CD8-positive, alpha-beta memory T cell (primary cell): ENCODE measurements at regions not wholly inside any gene's neighbourhood (a gene's known extent, or its start where the extent isn't known, plus 50 kb on each side); places are given as distances from the start of the nearest gene placed in this dataset.
"Not testable (repeated sequence)": the region's sequence is repeated elsewhere in the genome, so short reads cannot be mapped to it uniquely, and the experiment has no call there.

ENCODE experiments used
- CTCF ChIA-PET: fragments of 350-600 bp; sonication (Branson Sonifier 250); formaldehyde crosslinking; loops from one replicate; lab custom pipeline; 2021; ENCODE audit warnings: antibody characterized with exemption; lab: Charles Lee
- POLR2A ChIA-PET: fragments of 350-600 bp; sonication (Branson Sonifier 250); formaldehyde crosslinking; loops from one replicate; lab custom pipeline; 2021; ENCODE audit warnings: antibody characterized with exemption; lab: Charles Lee
- DNase-seq, 5 donors: peaks; one replicate each; pipeline versions ENCODE4 v3.0.0 to v3.0.0-alpha.2; 2020 to 2022; ENCODE audit warnings: mixed read lengths in 1 of 5
- H3K27ac ChIP-seq: one replicate; pipeline ENCODE4 v1.7.0; 2013; ENCODE audit warnings: low read depth, mild to moderate bottlenecking, low read length, moderate library complexity
- H3K27me3 ChIP-seq: 2 replicates; pipeline ENCODE4 v1.7.0; 2013; ENCODE audit warnings: low read length, mild to moderate bottlenecking; ENCODE audit not compliant: insufficient read depth, poor library complexity, severe bottlenecking
- H3K36me3 ChIP-seq: 2 replicates; pipeline ENCODE4 v1.7.0; 2013; ENCODE audit warnings: mild to moderate bottlenecking, low read length, moderate library complexity; ENCODE audit not compliant: insufficient read depth
- H3K4me1 ChIP-seq: 2 replicates; pipeline ENCODE4 v1.7.0; 2013; ENCODE audit warnings: mild to moderate bottlenecking, low read length, moderate library complexity; ENCODE audit not compliant: insufficient read depth
- H3K4me3 ChIP-seq: 2 replicates; pipeline ENCODE4 v1.7.0; 2013; ENCODE audit warnings: mild to moderate bottlenecking, low read length
- H3K9me3 ChIP-seq: 2 replicates; pipeline ENCODE4 v1.7.0; 2013; ENCODE audit warnings: mild to moderate bottlenecking, low read length
- H3K27ac Mint-ChIP-seq, 8 donors: one replicate each; pipeline ENCODE4 v1.8.0; 2020 to 2021; ENCODE audit warnings: mixed read lengths in 8 of 8, mild to moderate bottlenecking in 6 of 8, inconsistent platforms in 3 of 8, moderate library complexity in 3 of 8
- H3K27me3 Mint-ChIP-seq, 2 donors: one replicate each; pipeline ENCODE4 v1.8.0; 2020 to 2021; ENCODE audit warnings: mixed read lengths in 2 of 2, mild to moderate bottlenecking in 1 of 2, moderate library complexity in 1 of 2
- H3K36me3 Mint-ChIP-seq, 3 donors: one replicate each; pipeline ENCODE4 v1.8.0; 2020 to 2021; ENCODE audit warnings: mixed read lengths in 3 of 3, inconsistent platforms in 1 of 3, mild to moderate bottlenecking in 1 of 3
- H3K4me1 Mint-ChIP-seq, 3 donors: one replicate each; pipeline ENCODE4 v1.8.0; 2020 to 2021; ENCODE audit warnings: mixed read lengths in 3 of 3, inconsistent platforms in 1 of 3, mild to moderate bottlenecking in 1 of 3
- H3K4me3 Mint-ChIP-seq, 7 donors: one replicate each; pipeline ENCODE4 v1.8.0; 2020 to 2021; ENCODE audit warnings: mixed read lengths in 7 of 7, mild to moderate bottlenecking in 6 of 7, moderate library complexity in 4 of 7, inconsistent platforms in 2 of 7
- H3K9me3 Mint-ChIP-seq, 5 donors: one replicate each; pipeline ENCODE4 v1.8.0; 2020 to 2022; ENCODE audit warnings: mixed read lengths in 5 of 5, mild to moderate bottlenecking in 3 of 5, moderate library complexity in 2 of 5, inconsistent platforms in 1 of 5

- DNase-seq, result no peak
- Mint-ChIP-seq H3K9me3 (peaks cover 33 to 48% (median 43%) of the 10 kb centered on the region in 5 donors), H3K36me3 (no peaks in the 10 kb centered on the region), H3K4me1 (no peaks in the 10 kb centered on the region), H3K27ac (no peak overlapping the region), H3K4me3 (no peak overlapping the region), H3K27me3 (no peaks in the 10 kb centered on the region)
- H3K27ac ChIP-seq, result no peak overlapping the region
- ChIA-PET CTCF (no interaction called here), POLR2A (no interaction called here)
- no peaks in the 10 kb centered on the region for H3K4me1 ChIP-seq
- H3K9me3 ChIP-seq, result no peaks in the 10 kb centered on the region
- H3K4me3 ChIP-seq, result no peak overlapping the region
- no peaks in the 10 kb centered on the region for H3K36me3 ChIP-seq
- no peaks in the 10 kb centered on the region for H3K27me3 ChIP-seq
Measured at GRCh38 chr2:183543222-183543621, 419.0 kb downstream of the NUP35 start.

- no peaks in the 10 kb centered on the region for H3K4me1 ChIP-seq
- H3K36me3 ChIP-seq, result no peaks in the 10 kb centered on the region
- no peak overlapping the region for H3K4me3 Mint-ChIP-seq
- H3K27me3 Mint-ChIP-seq, result no peaks in the 10 kb centered on the region
- no peak overlapping the region for H3K27ac Mint-ChIP-seq
- H3K4me1 Mint-ChIP-seq, result no peaks in the 10 kb centered on the region
- ChIA-PET CTCF (no interaction called here), POLR2A (no interaction called here)
- no peak for DNase-seq
- no peak overlapping the region for H3K27ac ChIP-seq
- no peak overlapping the region for H3K4me3 ChIP-seq
- H3K9me3 ChIP-seq, result no peaks in the 10 kb centered on the region
- H3K9me3 Mint-ChIP-seq, result peaks cover 33 to 48% (median 44%) of the 10 kb centered on the region in 5 donors
- no peaks in the 10 kb centered on the region for H3K27me3 ChIP-seq
- no peaks in the 10 kb centered on the region for H3K36me3 Mint-ChIP-seq
Measured at GRCh38 chr2:183543731-183544130, 419.5 kb downstream of the NUP35 start.

- H3K4me1 Mint-ChIP-seq, H3K27ac ChIP-seq, DNase-seq, H3K27me3 ChIP-seq, H3K4me1 ChIP-seq, H3K4me3 ChIP-seq, H3K36me3 Mint-ChIP-seq, H3K27ac Mint-ChIP-seq, H3K27me3 Mint-ChIP-seq, POLR2A ChIA-PET, CTCF ChIA-PET, H3K36me3 ChIP-seq, H3K4me3 Mint-ChIP-seq, H3K9me3 ChIP-seq: not testable (repeated sequence)
- peaks cover 37 to 55% (median 53%) of the 10 kb centered on the region in 5 donors for H3K9me3 Mint-ChIP-seq
Measured at GRCh38 chr2:183546560-183547350, 422.5 kb downstream of the NUP35 start.

GRCh38 chr2:183552716-183553115 lies 428.5 kb downstream of the NUP35 start:
- Mint-ChIP-seq H3K36me3 (no peaks in the 10 kb centered on the region), H3K4me3 (no peak overlapping the region), H3K9me3 (peaks cover 15 to 31% (median 21%) of the 10 kb centered on the region in 5 donors), H3K4me1 (no peaks in the 10 kb centered on the region), H3K27ac (no peak overlapping the region), H3K27me3 (no peaks in the 10 kb centered on the region)
- Histone ChIP-seq H3K9me3 (no peaks in the 10 kb centered on the region), H3K4me3 (no peak overlapping the region), H3K4me1 (no peaks in the 10 kb centered on the region), H3K27me3 (no peaks in the 10 kb centered on the region), H3K27ac (no peak overlapping the region), H3K36me3 (no peaks in the 10 kb centered on the region)
- ChIA-PET POLR2A (no interaction called here), CTCF (no interaction called here)
- DNase-seq, result no peak

GRCh38 chr2:183564726-183565125 lies 440.5 kb downstream of the NUP35 start:
- Histone ChIP-seq H3K27me3 (no peaks in the 10 kb centered on the region), H3K9me3 (no peaks in the 10 kb centered on the region), H3K36me3 (no peaks in the 10 kb centered on the region), H3K4me3 (no peak overlapping the region), H3K27ac (no peak overlapping the region), H3K4me1 (no peaks in the 10 kb centered on the region)
- ChIA-PET POLR2A (no interaction called here), CTCF (no interaction called here)
- Mint-ChIP-seq H3K27me3 (no peaks in the 10 kb centered on the region), H3K4me3 (no peak overlapping the region), H3K9me3 (peaks cover 0 to 3% (median 0%) of the 10 kb centered on the region in 5 donors), H3K27ac (no peak overlapping the region), H3K4me1 (no peaks in the 10 kb centered on the region), H3K36me3 (no peaks in the 10 kb centered on the region)
- DNase-seq, result no peak

DNA sequence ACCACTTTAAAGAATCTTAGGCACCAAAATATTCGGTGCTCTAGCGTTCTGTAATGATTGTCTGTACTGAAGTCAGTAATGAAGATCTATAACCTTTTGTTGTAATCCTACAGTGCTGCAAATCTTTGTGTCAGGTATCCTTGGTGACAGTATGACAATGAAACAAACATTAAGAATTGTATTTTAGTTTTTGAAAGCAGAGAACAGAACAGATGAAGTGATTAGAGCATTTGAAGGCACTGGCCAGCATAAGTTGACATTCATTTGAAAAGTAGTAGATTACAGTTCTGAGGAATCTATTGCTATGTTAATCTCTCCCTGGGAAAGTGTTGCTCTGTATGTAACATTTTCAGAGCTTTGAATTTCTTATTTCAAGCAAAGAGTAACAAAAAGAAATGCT lies 451.2 kb downstream of the NUP35 start:
- no peak for DNase-seq
- Histone ChIP-seq H3K27ac (no peak overlapping the region), H3K36me3 (no peaks in the 10 kb centered on the region), H3K27me3 (no peaks in the 10 kb centered on the region), H3K4me3 (no peak overlapping the region), H3K4me1 (no peaks in the 10 kb centered on the region), H3K9me3 (no peaks in the 10 kb centered on the region)
- no peak overlapping the region for H3K27ac Mint-ChIP-seq
- H3K36me3 Mint-ChIP-seq, result no peaks in the 10 kb centered on the region
- no peak overlapping the region for H3K4me3 Mint-ChIP-seq
- no peaks in the 10 kb centered on the region for H3K27me3 Mint-ChIP-seq
- ChIA-PET POLR2A (no interaction called here), CTCF (no interaction called here)
- no peaks in the 10 kb centered on the region for H3K4me1 Mint-ChIP-seq
- peaks cover 9 to 22% (median 13%) of the 10 kb centered on the region in 5 donors for H3K9me3 Mint-ChIP-seq

DNA sequence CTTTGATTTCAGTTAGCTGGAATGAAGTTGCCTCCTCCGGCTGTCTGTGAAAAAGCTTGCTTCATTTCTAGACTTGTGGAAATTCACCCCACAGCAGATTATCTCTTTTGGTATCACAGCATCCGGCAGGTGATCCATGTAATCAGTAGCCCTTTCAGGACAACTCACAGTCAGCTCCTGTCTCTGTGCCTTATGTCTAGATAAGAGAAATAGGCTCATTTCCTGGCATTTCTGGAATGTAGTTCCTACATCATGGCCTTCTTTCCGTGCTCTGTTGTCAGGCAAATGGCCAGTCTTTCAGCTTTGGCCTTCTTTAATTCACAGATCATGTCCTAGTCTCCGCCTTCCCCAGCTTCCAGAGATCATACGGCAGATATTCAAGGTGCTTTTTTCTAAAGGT lies 455.4 kb downstream of the NUP35 start:
- Histone ChIP-seq H3K9me3 (no peaks in the 10 kb centered on the region), H3K4me3 (no peak overlapping the region), H3K27me3 (no peaks in the 10 kb centered on the region), H3K4me1 (no peaks in the 10 kb centered on the region), H3K27ac (no peak overlapping the region), H3K36me3 (no peaks in the 10 kb centered on the region)
- ChIA-PET POLR2A (no interaction called here), CTCF (no interaction called here)
- H3K36me3 Mint-ChIP-seq, result no peaks in the 10 kb centered on the region
- peaks cover 2 to 27% (median 8%) of the 10 kb centered on the region in 5 donors for H3K9me3 Mint-ChIP-seq
- no peaks in the 10 kb centered on the region for H3K4me1 Mint-ChIP-seq
- no peak overlapping the region for H3K4me3 Mint-ChIP-seq
- no peak overlapping the region for H3K27ac Mint-ChIP-seq
- DNase-seq, result no peak
- no peaks in the 10 kb centered on the region for H3K27me3 Mint-ChIP-seq

DNA sequence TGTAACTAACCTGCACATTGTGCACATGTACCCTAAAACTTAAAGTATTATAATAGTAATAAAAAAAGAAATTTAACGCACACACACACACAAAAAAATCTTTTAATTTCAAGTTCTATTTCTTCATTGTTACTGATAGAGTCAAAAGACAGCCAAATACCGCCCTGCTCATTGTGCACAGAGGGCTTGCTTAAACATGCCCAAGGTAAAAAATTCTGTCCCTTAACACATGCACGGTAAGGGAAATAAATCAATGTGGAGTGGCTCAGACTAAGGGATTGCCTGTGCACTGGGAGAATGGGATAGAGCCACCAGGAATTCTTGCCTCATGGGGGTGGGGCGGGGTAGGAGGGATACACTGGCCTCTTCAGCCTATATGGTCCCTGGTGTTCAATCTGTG lies 468.0 kb downstream of the NUP35 start:
- Histone ChIP-seq H3K4me3 (no peak overlapping the region), H3K4me1 (no peaks in the 10 kb centered on the region), H3K9me3 (no peaks in the 10 kb centered on the region), H3K27ac (no peak overlapping the region), H3K27me3 (no peaks in the 10 kb centered on the region), H3K36me3 (no peaks in the 10 kb centered on the region)
- H3K4me3 Mint-ChIP-seq, result no peak overlapping the region
- H3K9me3 Mint-ChIP-seq, result peaks cover 5 to 10% (median 8%) of the 10 kb centered on the region in 5 donors
- H3K36me3 Mint-ChIP-seq, result no peaks in the 10 kb centered on the region
- H3K4me1 Mint-ChIP-seq, result no peaks in the 10 kb centered on the region
- DNase-seq, result no peak
- H3K27me3 Mint-ChIP-seq, result no peaks in the 10 kb centered on the region
- ChIA-PET CTCF (no interaction called here), POLR2A (no interaction called here)
- no peak overlapping the region for H3K27ac Mint-ChIP-seq
